T47D (cell line): ENCODE measurements at regions not wholly inside any gene's neighbourhood (a gene's known extent, or its start where the extent isn't known, plus 50 kb on each side); places are given as distances from the start of the nearest gene placed in this dataset.
"Not testable (repeated sequence)": the region's sequence is repeated elsewhere in the genome, so short reads cannot be mapped to it uniquely, and the experiment has no call there.

ENCODE experiments used
- DNase-seq, 2 experiments: peaks; one replicate each; pipeline versions ENCODE4 v3.0.0 to v3.0.0-alpha.2; 2011 to 2012; ENCODE audit warnings: low read depth in 1 of 2, low spot score in 1 of 2
- JUND ChIP-seq: IDR thresholded peaks from 2 replicates; pipeline ENCODE4 v1.6.1; 2012; ENCODE audit warnings: low read depth
- in situ Hi-C: cut with HindIII; loops from 2 replicates; pipeline ENCODE4 v1.10.0; 2016; ENCODE audit warnings: low sequenced_read_pairs, low pct_unique_long_range_greater_than_20kb

GRCh38 chr20:40291493-40292135, 397.4 kb downstream of the MAFB start:
- no peak for TF ChIP-seq JUND
- DNase-seq: no peak
- in situ Hi-C loops: no loop called here

DNA sequence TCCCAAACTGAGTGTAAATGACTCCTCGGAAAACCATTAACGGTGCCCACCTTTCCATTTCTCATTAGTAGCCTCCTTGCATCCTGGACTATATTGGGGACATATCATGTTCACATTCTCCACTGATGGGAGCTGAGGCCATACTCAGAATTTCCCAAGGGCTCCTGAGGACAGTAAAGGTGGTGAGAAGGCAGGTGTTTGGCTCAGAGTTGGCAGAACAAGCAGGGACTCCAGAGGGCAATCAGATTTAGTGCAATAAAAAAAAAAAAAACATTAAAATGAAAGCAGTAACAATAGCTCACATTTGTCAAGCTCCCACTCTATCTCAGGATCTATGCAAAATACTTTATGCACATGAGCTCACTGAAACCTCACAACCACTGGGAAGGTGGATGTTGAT, 401.4 kb downstream of the MAFB start:
- in situ Hi-C loops: no loop called here
- DNase-seq: peak in 1 of 2 experiments; percentile 20
- TF ChIP-seq JUND: no peak

GRCh38 chr20:40286975-40287531, 402.0 kb downstream of the MAFB start:
- in situ Hi-C loops: no loop called here
- no peak for TF ChIP-seq JUND
- DNase-seq: peak; percentile 11 to 90

DNA sequence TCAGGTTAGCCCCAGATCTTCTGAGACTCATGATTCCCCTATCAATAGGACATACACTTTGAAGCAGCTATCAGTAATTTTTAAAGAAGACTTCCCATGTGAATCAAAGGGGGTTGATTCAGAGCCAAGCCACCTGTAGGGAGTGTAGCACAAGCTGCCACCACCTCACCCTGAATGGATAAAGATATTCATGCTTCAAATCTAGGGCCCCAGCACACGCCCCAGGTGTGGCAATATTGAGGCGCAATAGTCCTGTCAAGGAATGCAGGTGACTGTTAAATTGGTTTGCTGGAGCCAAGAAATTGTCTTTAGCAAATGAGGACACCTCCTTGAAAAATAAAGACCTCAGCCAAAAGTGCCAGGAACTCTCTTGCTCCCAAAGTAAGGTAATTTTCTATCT, 404.4 kb downstream of the MAFB start:
- no peak for TF ChIP-seq JUND
- in situ Hi-C loops: no loop called here
- no peak for DNase-seq

DNA sequence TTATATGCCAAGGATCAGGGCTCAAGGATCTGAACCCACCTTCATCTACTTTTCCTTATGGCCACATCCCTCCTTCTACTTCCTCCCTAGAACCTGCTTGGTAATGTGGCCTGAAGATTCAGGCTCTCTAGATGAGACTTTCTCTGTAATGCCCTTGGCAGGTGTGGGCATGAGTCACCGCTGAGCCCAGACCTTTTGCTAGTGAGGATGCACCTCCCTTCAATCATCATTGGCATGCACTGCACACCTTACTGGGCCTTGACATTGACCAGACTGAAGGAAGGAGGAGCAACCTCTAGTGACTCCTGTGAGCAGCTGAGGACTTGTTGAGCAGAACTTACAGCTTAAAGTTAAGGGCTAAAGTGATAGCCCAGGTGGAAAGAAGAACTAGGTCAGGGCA, 405.3 kb downstream of the MAFB start:
- TF ChIP-seq JUND: no peak
- in situ Hi-C loops: no loop called here
- no peak for DNase-seq

- no peak for TF ChIP-seq JUND
- DNase-seq: no peak
- in situ Hi-C loops: no loop called here
Observed at GRCh38 chr20:40282941-40283340, 406.1 kb downstream of the MAFB start.

DNA sequence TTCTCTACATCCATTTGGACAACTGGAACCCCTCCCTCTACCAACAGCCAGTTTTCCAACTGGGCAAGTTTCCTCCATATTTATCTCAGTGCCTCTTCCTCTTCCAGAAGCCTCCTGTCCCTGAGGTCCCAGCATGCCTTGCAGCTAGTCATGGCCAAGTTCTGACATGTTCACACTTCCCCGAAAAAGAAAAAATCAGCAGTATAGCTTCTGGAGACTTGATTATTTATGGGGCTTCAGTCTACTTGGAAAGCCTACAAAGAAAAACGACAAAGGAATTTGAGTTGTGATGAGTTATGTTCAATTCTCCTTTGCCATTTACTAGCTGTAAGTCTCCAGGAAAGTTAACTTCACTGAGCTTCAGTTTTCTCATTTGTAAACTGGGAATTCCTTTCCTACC, 406.5 kb downstream of the MAFB start:
- no peak for TF ChIP-seq JUND
- in situ Hi-C loops: no loop called here
- DNase-seq: no peak

- in situ Hi-C loops: no loop called here
- TF ChIP-seq JUND: no peak
- DNase-seq: no peak
Observed at GRCh38 chr20:40280616-40281015, 408.4 kb downstream of the MAFB start.

DNA sequence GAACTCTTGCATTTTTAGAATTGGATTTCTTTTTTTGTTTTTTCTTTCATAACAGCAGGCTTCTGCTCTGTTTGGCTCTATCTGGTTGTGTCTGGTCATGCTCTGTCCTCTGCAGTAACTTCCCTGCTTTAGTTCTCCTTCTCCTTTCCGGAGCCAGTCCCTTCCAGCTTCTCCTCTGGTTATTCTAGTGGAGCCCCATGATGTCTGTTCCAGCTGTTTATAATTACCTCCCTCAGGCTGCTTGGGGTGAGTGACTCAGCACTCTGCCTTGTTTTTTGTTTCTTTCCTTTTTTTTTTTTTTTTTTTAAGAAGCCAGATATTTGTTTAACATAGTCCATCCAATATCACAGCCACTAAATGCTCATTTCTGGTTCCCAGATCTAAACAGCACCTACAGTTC, 409.6 kb downstream of the MAFB start:
- in situ Hi-C loops: no loop called here
- DNase-seq: no peak
- no peak for TF ChIP-seq JUND

DNA sequence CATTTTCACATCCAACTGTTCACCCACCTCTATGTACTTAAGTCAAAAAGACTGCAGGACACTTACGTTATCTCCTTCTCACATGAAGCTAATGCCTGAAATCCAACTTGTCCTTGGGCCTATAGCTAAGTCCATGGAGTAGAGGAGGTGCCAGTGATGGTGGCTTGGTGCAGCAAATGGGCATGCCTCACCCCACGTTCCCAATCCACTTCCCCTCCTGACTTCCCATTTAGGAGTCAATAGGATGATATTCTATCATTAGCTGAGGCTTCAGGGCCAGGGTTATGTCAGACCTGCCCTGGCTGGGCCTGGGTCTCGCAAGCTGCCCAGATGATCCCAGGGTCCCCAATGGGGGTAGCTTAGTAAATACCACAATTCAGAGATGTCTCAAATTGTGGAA, 410.4 kb downstream of the MAFB start:
- in situ Hi-C loops: no loop called here
- DNase-seq: no peak
- no peak for TF ChIP-seq JUND

GRCh38 chr20:40276301-40276700, 412.7 kb downstream of the MAFB start:
- no peak for DNase-seq
- in situ Hi-C loops: no loop called here
- no peak for TF ChIP-seq JUND

DNA sequence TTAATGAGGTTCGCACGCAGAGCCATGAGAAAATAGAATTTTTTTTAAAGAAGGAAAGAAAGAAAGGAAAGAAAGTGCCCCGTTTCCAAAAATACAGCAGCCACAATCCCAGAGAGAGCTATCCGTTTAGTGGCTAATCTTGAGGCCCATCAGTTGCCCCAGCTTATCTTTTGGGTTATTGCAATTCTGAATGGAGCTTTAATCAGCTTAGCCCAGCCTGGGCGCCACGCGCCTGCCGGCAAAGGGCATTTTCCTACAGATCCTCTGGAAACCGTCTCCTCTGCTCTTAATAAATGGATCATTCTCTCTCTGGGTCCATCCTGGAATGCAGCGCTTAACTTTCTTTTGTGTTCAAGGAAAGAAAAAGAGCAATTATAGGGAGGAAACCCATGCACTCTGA, 413.3 kb downstream of the MAFB start:
- TF ChIP-seq JUND: no peak
- in situ Hi-C loops: no loop called here
- no peak for DNase-seq

- no peak for TF ChIP-seq JUND
- in situ Hi-C loops: no loop called here
- DNase-seq: no peak
Observed at GRCh38 chr20:40274912-40275533, 414.0 kb downstream of the MAFB start.

DNA sequence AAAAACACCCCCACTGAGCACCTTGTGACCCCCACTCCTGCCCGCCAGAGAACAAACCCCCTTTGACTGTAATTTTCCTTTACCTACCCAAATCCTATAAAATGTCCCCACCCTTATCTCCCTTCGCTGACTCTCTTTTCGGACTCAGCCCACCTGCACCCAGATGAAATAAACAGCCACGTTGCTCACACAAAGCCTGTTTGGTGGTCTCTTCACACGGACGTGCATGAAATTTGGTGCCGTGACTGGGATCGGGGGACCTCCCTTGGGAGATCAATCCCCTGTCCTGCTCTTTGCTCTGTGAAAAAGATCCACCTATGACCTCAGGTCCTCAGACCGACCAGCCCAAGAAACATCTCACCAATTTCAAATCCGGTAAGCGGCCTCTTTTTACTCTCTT, 419.8 kb downstream of the MAFB start:
- DNase-seq, in situ Hi-C loops: not testable (repeated sequence)
